ENCODE measurements at regions not wholly inside any gene's neighbourhood (a gene's known extent, or its start where the extent isn't known, plus 50 kb on each side); places are given as distances from the start of the nearest gene placed in this dataset.
"Not testable (repeated sequence)": the region's sequence is repeated elsewhere in the genome, so short reads cannot be mapped to it uniquely, and the experiment has no call there.

DNA sequence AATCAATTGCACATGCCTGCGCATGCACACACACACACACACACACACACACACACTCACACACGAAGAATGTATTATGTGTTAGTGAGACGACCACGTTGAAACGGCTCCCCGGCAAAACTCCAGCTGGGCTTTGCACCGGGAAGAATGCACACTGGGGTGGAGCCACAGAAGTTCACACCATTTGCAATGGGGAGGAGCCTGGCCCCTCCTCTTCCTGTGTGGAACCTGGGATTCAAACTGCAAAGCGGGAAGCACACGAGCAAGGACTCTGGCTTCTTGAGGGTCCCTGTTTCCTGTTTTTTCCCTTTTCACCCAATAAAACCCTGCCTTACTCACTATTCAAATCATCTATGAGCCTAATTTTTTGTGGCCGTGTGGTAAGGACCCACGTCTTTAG lies 304.0 kb upstream of the TMEFF2 start:
- Mint-ChIP-seq H3K9me3 (ENCODE audit: insufficient read depth) (no peaks in the 10 kb centered on the region), H3K27ac (no peak overlapping the region), H3K4me3 (no peak overlapping the region), H3K4me1 (no peaks in the 10 kb centered on the region), H3K27me3 (no peaks in the 10 kb centered on the region)
- Histone ChIP-seq H3K36me3 (replicated peaks in 1 of 2; ENCODE audit: control extremely low read depth in 1 of 2, control insufficient read depth in 1 of 2, extremely low read depth in 1 of 2, insufficient read depth in 2 of 2, low read length in 1 of 2) (no peaks in the 10 kb centered on the region), H3K4me3 (ENCODE audit: control extremely low read depth in 1 of 5, extremely low read depth in 1 of 5, insufficient read depth in 1 of 5, low read depth in 2 of 5, low read length in 4 of 5) (no peak overlapping the region), H3K27me3 (replicated peaks in 1 of 4; ENCODE audit: control extremely low read depth in 1 of 4, control insufficient read depth in 3 of 4, insufficient read depth in 4 of 4, low read length in 3 of 4) (no peaks in the 10 kb centered on the region), H3K4me2 (replicated peaks; ENCODE audit: low read depth, low read length, poor library complexity, severe bottlenecking) (no peak overlapping the region), H4K20me1 (ENCODE audit: control insufficient read depth, insufficient read depth, low read length, poor library complexity, severe bottlenecking) (no peaks in the 10 kb centered on the region), H3K9ac (ENCODE audit: low read length) (no peak overlapping the region), H3K79me2 (ENCODE audit: control insufficient read depth, insufficient read depth, low read length) (no peaks in the 10 kb centered on the region), H3K27ac (ENCODE audit: low read length in 2 of 2) (no peak overlapping the region), H2AFZ (ENCODE audit: insufficient read depth, low read depth, low read length, poor library complexity, severe bottlenecking) (no peak overlapping the region), H3K4me1 (ENCODE audit: control insufficient read depth in 2 of 2, insufficient read depth in 2 of 2, low read length in 2 of 2) (no peaks in the 10 kb centered on the region), H3K9me3 (ENCODE audit: control extremely low read depth in 1 of 3, control insufficient read depth in 2 of 3, insufficient read depth in 1 of 3, low read length in 2 of 3) (no peaks in the 10 kb centered on the region)
- intact Hi-C loops (cut with micrococcal nuclease), result no loop called here
- WGBS (ENCODE audit: insufficient coverage), result 99% methylated on average over 9 of the region's 11 CpGs
- POLR2A ChIA-PET, result no interaction called here
- DNase-seq, result no peak
- ATAC-seq (ENCODE audit: low read depth), result no peak
- CTCF ChIA-PET, result no interaction called here
- no peak for TF ChIP-seq EZH2 (IDR thresholded peaks at IDR 0.05; ENCODE audit: borderline replicate concordance, insufficient read depth, low read depth, low read length, poor library complexity, severe bottlenecking)
- TF ChIP-seq, protein P1, sequence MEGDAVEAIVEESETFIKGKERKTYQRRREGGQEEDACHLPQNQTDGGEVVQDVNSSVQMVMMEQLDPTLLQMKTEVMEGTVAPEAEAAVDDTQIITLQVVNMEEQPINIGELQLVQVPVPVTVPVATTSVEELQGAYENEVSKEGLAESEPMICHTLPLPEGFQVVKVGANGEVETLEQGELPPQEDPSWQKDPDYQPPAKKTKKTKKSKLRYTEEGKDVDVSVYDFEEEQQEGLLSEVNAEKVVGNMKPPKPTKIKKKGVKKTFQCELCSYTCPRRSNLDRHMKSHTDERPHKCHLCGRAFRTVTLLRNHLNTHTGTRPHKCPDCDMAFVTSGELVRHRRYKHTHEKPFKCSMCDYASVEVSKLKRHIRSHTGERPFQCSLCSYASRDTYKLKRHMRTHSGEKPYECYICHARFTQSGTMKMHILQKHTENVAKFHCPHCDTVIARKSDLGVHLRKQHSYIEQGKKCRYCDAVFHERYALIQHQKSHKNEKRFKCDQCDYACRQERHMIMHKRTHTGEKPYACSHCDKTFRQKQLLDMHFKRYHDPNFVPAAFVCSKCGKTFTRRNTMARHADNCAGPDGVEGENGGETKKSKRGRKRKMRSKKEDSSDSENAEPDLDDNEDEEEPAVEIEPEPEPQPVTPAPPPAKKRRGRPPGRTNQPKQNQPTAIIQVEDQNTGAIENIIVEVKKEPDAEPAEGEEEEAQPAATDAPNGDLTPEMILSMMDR (IDR thresholded peaks at IDR 0.05), result no peak

- H3K4me1 Mint-ChIP-seq; H3K4me3 ChIP-seq (ENCODE audit: control extremely low read depth in 1 of 5, extremely low read depth in 1 of 5, insufficient read depth in 1 of 5, low read depth in 2 of 5, low read length in 4 of 5); H3K4me2 ChIP-seq (replicated peaks; ENCODE audit: low read depth, low read length, poor library complexity, severe bottlenecking); H3K9ac ChIP-seq (ENCODE audit: low read length); H4K20me1 ChIP-seq (ENCODE audit: control insufficient read depth, insufficient read depth, low read length, poor library complexity, severe bottlenecking); POLR2A ChIA-PET; H3K79me2 ChIP-seq (ENCODE audit: control insufficient read depth, insufficient read depth, low read length); CTCF ChIA-PET; DNase-seq; intact Hi-C loops (cut with micrococcal nuclease); H3K4me1 ChIP-seq (ENCODE audit: control insufficient read depth in 2 of 2, insufficient read depth in 2 of 2, low read length in 2 of 2); H3K4me3 Mint-ChIP-seq; H3K36me3 ChIP-seq (replicated peaks in 1 of 2; ENCODE audit: control extremely low read depth in 1 of 2, control insufficient read depth in 1 of 2, extremely low read depth in 1 of 2, insufficient read depth in 2 of 2, low read length in 1 of 2); H3K27ac ChIP-seq (ENCODE audit: low read length in 2 of 2); H3K27me3 Mint-ChIP-seq; ATAC-seq (ENCODE audit: low read depth); H3K27me3 ChIP-seq (replicated peaks in 1 of 4; ENCODE audit: control extremely low read depth in 1 of 4, control insufficient read depth in 3 of 4, insufficient read depth in 4 of 4, low read length in 3 of 4); H2AFZ ChIP-seq (ENCODE audit: insufficient read depth, low read depth, low read length, poor library complexity, severe bottlenecking); H3K9me3 Mint-ChIP-seq (ENCODE audit: insufficient read depth); H3K27ac Mint-ChIP-seq; H3K9me3 ChIP-seq (ENCODE audit: control extremely low read depth in 1 of 3, control insufficient read depth in 2 of 3, insufficient read depth in 1 of 3, low read length in 2 of 3): not testable (repeated sequence)
- 29% methylated on average over 1 of the region's 1 CpG for WGBS (ENCODE audit: insufficient coverage)
Observed at GRCh38 chr2:192488158-192488557, 293.4 kb upstream of the TMEFF2 start.

All from B cell (primary cell).